HCT116 (cell line): ENCODE measurements at regions not wholly inside any gene's neighbourhood (a gene's known extent, or its start where the extent isn't known, plus 50 kb on each side); places are given as distances from the start of the nearest gene placed in this dataset.

Source experiments
- ATAC-seq: fragments of 200-7000 bp; cut with Tn5 transposase; 2 replicates; pipeline ENCODE4 v1.9.1; 2020; ENCODE audit warnings: mild to moderate bottlenecking, moderate library complexity
- BruUV-seq: library from RNA; stranded (reverse); fragments of 400-500 nt; replicated peaks from 2 replicates; lab custom pipeline; 2021; lab: Mats Ljungman, UMichigan
- CTCF ChIA-PET: fragments of 300-600 bp; sonication (Branson Sonifier 250); formaldehyde crosslinking; loops from one replicate; lab custom pipeline; 2021; ENCODE audit warnings: antibody characterized with exemption; lab: Charles Lee
- POLR2A ChIA-PET: fragments of 300-600, 350-600 bp; sonication (Branson Sonifier 250); formaldehyde crosslinking; loops from one replicate; lab custom pipeline; 2021; ENCODE audit warnings: antibody characterized with exemption; lab: Charles Lee
- RAD21 ChIA-PET, 2 experiments: fragments of 300-600 bp; sonication (Branson Sonifier 250); formaldehyde crosslinking; loops; one replicate each; lab custom pipeline; 2023; ENCODE audit warnings: low total read pairs in 2 of 2; ENCODE audit not compliant: uncharacterized antibody in 2 of 2, unreplicated experiment in 2 of 2, low non-redundant PET in 1 of 2; lab: Charles Lee
- DNase-seq: peaks from one replicate; pipeline ENCODE4 v3.0.0-alpha.2; 2010; ENCODE audit warnings: low read depth, low spot score
- H2AFZ ChIP-seq: fragments of 200-600 bp; shearing (Covaris generic), sonication (generic); 2 replicates; pipeline ENCODE4 v1.6.1; 2017; ENCODE audit warnings: low read depth, mixed run types, mixed read lengths, antibody characterized with exemption, low read length; ENCODE audit not compliant: poor library complexity, severe bottlenecking
- H3K27ac ChIP-seq: 2 replicates; pipeline ENCODE4 v1.5.1; 2012; ENCODE audit warnings: low read depth, low read length
- H3K27me3 ChIP-seq: fragments of 200-600 bp; sonication (generic); 2 replicates; pipeline ENCODE4 v1.6.1; 2016; ENCODE audit warnings: mixed run types, low read length, mixed read lengths; ENCODE audit not compliant: insufficient read depth
- H3K36me3 ChIP-seq, 2 experiments: fragments of 200-500 bp in 1 of 2; fragments of 200-600 bp in 1 of 2; sonication (Bioruptor generic) in 1 of 2; sonication (generic) in 1 of 2; 2 replicates each; pipeline versions ENCODE4 v1.5.1 to v1.6.1; 2014 to 2016; ENCODE audit warnings: low read length in 2 of 2, inconsistent platforms in 1 of 2, mixed read lengths in 1 of 2, mixed run types in 1 of 2; ENCODE audit not compliant: insufficient read depth in 2 of 2, control insufficient read depth in 1 of 2
- H3K4me1 ChIP-seq, 2 experiments: fragments of 200-600 bp in 1 of 2; sonication (generic) in 1 of 2; 2 replicates each; pipeline versions ENCODE4 v1.5.1 to v1.6.1; 2012 to 2017; ENCODE audit warnings: low read length in 2 of 2, inconsistent platforms in 1 of 2, mild to moderate bottlenecking in 1 of 2, mixed read lengths in 1 of 2, mixed run types in 1 of 2, moderate library complexity in 1 of 2; ENCODE audit not compliant: insufficient read depth in 2 of 2, control insufficient read depth in 1 of 2
- H3K4me2 ChIP-seq: fragments of 200-600 bp; sonication (generic); 2 replicates; pipeline ENCODE4 v1.6.1; 2017; ENCODE audit warnings: mixed run types, low read length, mixed read lengths
- H3K4me3 ChIP-seq, 2 experiments: fragments of 200-600 bp in 1 of 2; sonication (generic) in 1 of 2; replicated peaks in 1 of 2; 2 replicates each; pipeline ENCODE4 v1.5.1; 2011 to 2016; ENCODE audit warnings: low read length in 2 of 2, control low read depth in 1 of 2, low read depth in 1 of 2, mild to moderate bottlenecking in 1 of 2, mixed read lengths in 1 of 2, mixed run types in 1 of 2
- H3K79me2 ChIP-seq: fragments of 200-600 bp; sonication (generic); 2 replicates; pipeline ENCODE4 v1.6.1; 2017; ENCODE audit warnings: mild to moderate bottlenecking, mixed run types, low read length, moderate library complexity, mixed read lengths; ENCODE audit not compliant: insufficient read depth
- H3K9ac ChIP-seq: fragments of 200-600 bp; sonication (generic); 2 replicates; pipeline ENCODE4 v1.6.1; 2016; ENCODE audit warnings: low read length, mixed read lengths
- H3K9me2 ChIP-seq: fragments of 200-600 bp; sonication (generic), shearing (Covaris generic); 2 replicates; pipeline ENCODE4 v1.6.1; 2017; ENCODE audit warnings: mixed run types, mild to moderate bottlenecking, moderate library complexity; ENCODE audit not compliant: insufficient read depth
- H3K9me3 ChIP-seq, 2 experiments: fragments of 200-500 bp in 1 of 2; fragments of 200-600 bp in 1 of 2; sonication (Bioruptor generic) in 1 of 2; sonication (generic) in 1 of 2; 2 replicates each; pipeline ENCODE4 v1.6.1; 2014 to 2017; ENCODE audit warnings: low read length in 2 of 2, mixed read lengths in 2 of 2, inconsistent platforms in 1 of 2, low read depth in 1 of 2, mild to moderate bottlenecking in 1 of 2, mixed run types in 1 of 2, moderate library complexity in 1 of 2; ENCODE audit not compliant: control insufficient read depth in 1 of 2, insufficient read depth in 1 of 2
- H4K20me1 ChIP-seq: fragments of 200-600 bp; sonication (generic), shearing (Covaris generic); 2 replicates; pipeline ENCODE4 v1.6.1; 2017; ENCODE audit warnings: mixed run types, mild to moderate bottlenecking, moderate library complexity; ENCODE audit not compliant: insufficient read depth
- ATF3 ChIP-seq: IDR thresholded peaks from 2 replicates; pipeline ENCODE4 v1.6.1; 2012
- CBX3 ChIP-seq: IDR thresholded peaks from 2 replicates; pipeline ENCODE4 v1.6.1; 2012; ENCODE audit warnings: low read depth
- EGR1 ChIP-seq: IDR thresholded peaks from 2 replicates; pipeline ENCODE4 v1.6.1; 2012; ENCODE audit warnings: low read depth
- ELF1 ChIP-seq: IDR thresholded peaks from 2 replicates; pipeline ENCODE4 v1.6.1; 2012; ENCODE audit warnings: low read depth, borderline replicate concordance
- EZH2 ChIP-seq: fragments of 200-600 bp; sonication (generic); IDR thresholded peaks from 2 replicates; pipeline ENCODE4 v1.6.1; 2017; ENCODE audit warnings: antibody characterized with exemption, mixed run types
- EZH2phosphoT487 ChIP-seq: fragments of 200-600 bp; IDR thresholded peaks from 2 replicates; pipeline ENCODE4 v1.6.1; 2018; ENCODE audit warnings: antibody characterized with exemption, borderline replicate concordance
- POLR2A ChIP-seq: IDR thresholded peaks from 2 replicates; pipeline ENCODE4 v1.7.0; 2011; ENCODE audit warnings: borderline replicate concordance; ENCODE audit not compliant: insufficient read depth, insufficient read length; ENCODE audit errors: extremely low read depth
- POLR2AphosphoS5 ChIP-seq: IDR thresholded peaks from 2 replicates; pipeline ENCODE4 v1.6.1; 2011; ENCODE audit warnings: mild to moderate bottlenecking, low read depth, low read length, moderate library complexity
- TCF7L2 ChIP-seq: IDR thresholded peaks from 2 replicates; pipeline ENCODE4 v1.7.0; 2011; ENCODE audit warnings: borderline replicate concordance, inconsistent platforms; ENCODE audit not compliant: insufficient read depth, insufficient read length; ENCODE audit errors: extremely low read depth
- ZNF274 ChIP-seq: fragments of 200-500 bp; sonication (Bioruptor generic); IDR thresholded peaks from 2 replicates; pipeline ENCODE4 v1.6.1; 2014; ENCODE audit warnings: mild to moderate bottlenecking, low read depth, low read length, inconsistent platforms
- intact Hi-C: fragments of 100-400 bp; cut with micrococcal nuclease; formaldehyde crosslinking; loops from 2 replicates; pipeline ENCODE4 v1.10.0; 2022
- TF ChIP-seq, protein P1 (sequence below), 3 experiments: fragments of 200-600 bp in 1 of 3; sonication (generic) in 1 of 3; IDR thresholded peaks in 2 of 3; conservative IDR thresholded peaks in 1 of 3; 2 replicates each; pipeline ENCODE4 v1.5.1; 2012 to 2017; ENCODE audit warnings: low read depth in 2 of 3, low read length in 2 of 3, antibody characterized with exemption in 1 of 3, borderline replicate concordance in 1 of 3, control low read depth in 1 of 3, mild to moderate bottlenecking in 1 of 3, mixed read lengths in 1 of 3, mixed run types in 1 of 3, moderate library complexity in 1 of 3; ENCODE audit not compliant: insufficient read depth in 1 of 3
- TF ChIP-seq, protein P2 (sequence below): IDR thresholded peaks from 2 replicates; pipeline ENCODE4 v1.6.1; 2012; ENCODE audit warnings: low read depth
- TF ChIP-seq, protein P3 (sequence below): IDR thresholded peaks from 2 replicates; pipeline ENCODE4 v1.6.1; 2011; ENCODE audit warnings: mild to moderate bottlenecking, low read length, moderate library complexity; ENCODE audit not compliant: insufficient replicate concordance; ENCODE audit errors: extremely low read depth

DNA sequence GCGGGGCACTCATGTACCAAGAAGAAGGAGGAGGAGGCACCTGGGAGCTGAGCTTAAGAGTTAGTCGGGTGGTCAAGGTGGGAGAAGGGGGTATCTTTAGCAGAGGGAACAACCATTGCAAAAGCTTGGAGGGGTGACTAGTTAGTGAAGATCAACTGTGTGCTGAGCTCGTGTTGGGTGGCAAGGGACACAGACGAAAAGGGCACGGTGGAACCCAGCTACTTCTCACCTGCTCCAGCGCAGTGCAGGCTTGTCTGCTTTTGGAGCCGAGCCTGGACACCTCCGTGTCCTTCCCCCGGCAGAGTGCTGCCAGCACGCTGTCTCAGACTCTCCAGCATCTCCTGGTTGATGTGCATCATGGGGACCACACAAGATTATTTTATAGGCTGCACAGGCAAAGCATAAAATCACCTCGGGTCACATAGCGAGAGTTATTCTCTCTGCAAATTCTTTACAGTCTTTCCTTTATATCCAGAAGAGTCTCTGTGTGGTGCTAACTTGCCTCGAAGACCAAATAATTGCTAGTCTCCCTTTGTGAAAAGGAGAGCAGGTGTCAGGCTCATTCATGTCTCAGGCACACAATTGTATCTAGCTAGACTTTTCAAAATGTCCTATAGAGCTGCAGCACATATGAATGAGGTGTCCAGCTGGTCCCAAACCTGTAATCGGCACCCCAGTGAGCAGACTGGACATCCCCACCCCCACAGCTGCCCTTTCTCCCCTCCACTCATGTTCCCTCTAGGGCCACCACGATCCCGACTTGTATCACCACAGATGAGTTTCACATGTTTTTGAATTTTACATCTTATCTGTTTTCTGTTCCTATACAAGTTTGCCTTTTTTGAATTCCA is 123.4 kb downstream of the CEBPB start:
- no peak overlapping the region for H3K4me2 ChIP-seq
- ATAC-seq, result no peak
- no peaks in the 10 kb centered on the region for H3K9me2 ChIP-seq
- no peak overlapping the region for H3K9ac ChIP-seq
- ChIA-PET RAD21 (no interaction called here), POLR2A (no interaction called here), CTCF (no interaction called here)
- H3K36me3 ChIP-seq, result no peaks in the 10 kb centered on the region
- no peak overlapping the region for H3K27ac ChIP-seq
- H4K20me1 ChIP-seq, result no peaks in the 10 kb centered on the region
- DNase-seq, result no peak
- intact Hi-C loops, result no loop called here
- H3K27me3 ChIP-seq, result no peaks in the 10 kb centered on the region
- no peak overlapping the region for H3K4me3 ChIP-seq
- BruUV-seq, result no TSS peak
- TF ChIP-seq TCF7L2, result no peak
- no peak for TF ChIP-seq ATF3
- no peak for TF ChIP-seq EZH2phosphoT487
- no peak for TF ChIP-seq POLR2A
- TF ChIP-seq, protein P1, sequence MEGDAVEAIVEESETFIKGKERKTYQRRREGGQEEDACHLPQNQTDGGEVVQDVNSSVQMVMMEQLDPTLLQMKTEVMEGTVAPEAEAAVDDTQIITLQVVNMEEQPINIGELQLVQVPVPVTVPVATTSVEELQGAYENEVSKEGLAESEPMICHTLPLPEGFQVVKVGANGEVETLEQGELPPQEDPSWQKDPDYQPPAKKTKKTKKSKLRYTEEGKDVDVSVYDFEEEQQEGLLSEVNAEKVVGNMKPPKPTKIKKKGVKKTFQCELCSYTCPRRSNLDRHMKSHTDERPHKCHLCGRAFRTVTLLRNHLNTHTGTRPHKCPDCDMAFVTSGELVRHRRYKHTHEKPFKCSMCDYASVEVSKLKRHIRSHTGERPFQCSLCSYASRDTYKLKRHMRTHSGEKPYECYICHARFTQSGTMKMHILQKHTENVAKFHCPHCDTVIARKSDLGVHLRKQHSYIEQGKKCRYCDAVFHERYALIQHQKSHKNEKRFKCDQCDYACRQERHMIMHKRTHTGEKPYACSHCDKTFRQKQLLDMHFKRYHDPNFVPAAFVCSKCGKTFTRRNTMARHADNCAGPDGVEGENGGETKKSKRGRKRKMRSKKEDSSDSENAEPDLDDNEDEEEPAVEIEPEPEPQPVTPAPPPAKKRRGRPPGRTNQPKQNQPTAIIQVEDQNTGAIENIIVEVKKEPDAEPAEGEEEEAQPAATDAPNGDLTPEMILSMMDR (IDR thresholded peaks at IDR 0.05 in 2 of 3, conservative IDR thresholded peaks at IDR 0.05 in 1 of 3; ENCODE audit: borderline replicate concordance in 1 of 3, insufficient read depth in 1 of 3, low read depth in 2 of 3, low read length in 2 of 3), result no peak
- TF ChIP-seq, protein P2, sequence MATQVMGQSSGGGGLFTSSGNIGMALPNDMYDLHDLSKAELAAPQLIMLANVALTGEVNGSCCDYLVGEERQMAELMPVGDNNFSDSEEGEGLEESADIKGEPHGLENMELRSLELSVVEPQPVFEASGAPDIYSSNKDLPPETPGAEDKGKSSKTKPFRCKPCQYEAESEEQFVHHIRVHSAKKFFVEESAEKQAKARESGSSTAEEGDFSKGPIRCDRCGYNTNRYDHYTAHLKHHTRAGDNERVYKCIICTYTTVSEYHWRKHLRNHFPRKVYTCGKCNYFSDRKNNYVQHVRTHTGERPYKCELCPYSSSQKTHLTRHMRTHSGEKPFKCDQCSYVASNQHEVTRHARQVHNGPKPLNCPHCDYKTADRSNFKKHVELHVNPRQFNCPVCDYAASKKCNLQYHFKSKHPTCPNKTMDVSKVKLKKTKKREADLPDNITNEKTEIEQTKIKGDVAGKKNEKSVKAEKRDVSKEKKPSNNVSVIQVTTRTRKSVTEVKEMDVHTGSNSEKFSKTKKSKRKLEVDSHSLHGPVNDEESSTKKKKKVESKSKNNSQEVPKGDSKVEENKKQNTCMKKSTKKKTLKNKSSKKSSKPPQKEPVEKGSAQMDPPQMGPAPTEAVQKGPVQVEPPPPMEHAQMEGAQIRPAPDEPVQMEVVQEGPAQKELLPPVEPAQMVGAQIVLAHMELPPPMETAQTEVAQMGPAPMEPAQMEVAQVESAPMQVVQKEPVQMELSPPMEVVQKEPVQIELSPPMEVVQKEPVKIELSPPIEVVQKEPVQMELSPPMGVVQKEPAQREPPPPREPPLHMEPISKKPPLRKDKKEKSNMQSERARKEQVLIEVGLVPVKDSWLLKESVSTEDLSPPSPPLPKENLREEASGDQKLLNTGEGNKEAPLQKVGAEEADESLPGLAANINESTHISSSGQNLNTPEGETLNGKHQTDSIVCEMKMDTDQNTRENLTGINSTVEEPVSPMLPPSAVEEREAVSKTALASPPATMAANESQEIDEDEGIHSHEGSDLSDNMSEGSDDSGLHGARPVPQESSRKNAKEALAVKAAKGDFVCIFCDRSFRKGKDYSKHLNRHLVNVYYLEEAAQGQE, result no peak
- no peak for TF ChIP-seq CBX3
- TF ChIP-seq ELF1, result no peak
- TF ChIP-seq, protein P3, sequence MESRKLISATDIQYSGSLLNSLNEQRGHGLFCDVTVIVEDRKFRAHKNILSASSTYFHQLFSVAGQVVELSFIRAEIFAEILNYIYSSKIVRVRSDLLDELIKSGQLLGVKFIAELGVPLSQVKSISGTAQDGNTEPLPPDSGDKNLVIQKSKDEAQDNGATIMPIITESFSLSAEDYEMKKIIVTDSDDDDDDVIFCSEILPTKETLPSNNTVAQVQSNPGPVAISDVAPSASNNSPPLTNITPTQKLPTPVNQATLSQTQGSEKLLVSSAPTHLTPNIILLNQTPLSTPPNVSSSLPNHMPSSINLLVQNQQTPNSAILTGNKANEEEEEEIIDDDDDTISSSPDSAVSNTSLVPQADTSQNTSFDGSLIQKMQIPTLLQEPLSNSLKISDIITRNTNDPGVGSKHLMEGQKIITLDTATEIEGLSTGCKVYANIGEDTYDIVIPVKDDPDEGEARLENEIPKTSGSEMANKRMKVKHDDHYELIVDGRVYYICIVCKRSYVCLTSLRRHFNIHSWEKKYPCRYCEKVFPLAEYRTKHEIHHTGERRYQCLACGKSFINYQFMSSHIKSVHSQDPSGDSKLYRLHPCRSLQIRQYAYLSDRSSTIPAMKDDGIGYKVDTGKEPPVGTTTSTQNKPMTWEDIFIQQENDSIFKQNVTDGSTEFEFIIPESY, result no peak
- no peak for TF ChIP-seq ZNF274
- TF ChIP-seq POLR2AphosphoS5, result no peak
- TF ChIP-seq EGR1, result no peak
- TF ChIP-seq EZH2, result no peak
- H3K79me2 ChIP-seq, result no peaks in the 10 kb centered on the region
- peaks cover 24 to 32% of the 10 kb centered on the region in 2 experiments for H3K4me1 ChIP-seq
- H2AFZ ChIP-seq, result no peak overlapping the region
- no peaks in the 10 kb centered on the region for H3K9me3 ChIP-seq
